GM23338 (cell line): ENCODE measurements at regions not wholly inside any gene's neighbourhood (a gene's known extent, or its start where the extent isn't known, plus 50 kb on each side); places are given as distances from the start of the nearest gene placed in this dataset.

Source experiments
- ATAC-seq: fragments of 200-7000 bp; cut with Tn5 transposase; 3 replicates; pipeline ENCODE4 v1.9.1; 2020
- DNase-seq: peaks from one replicate; pipeline ENCODE4 v3.0.0-alpha.2; 2015; ENCODE audit warnings: low spot score
- H2AFZ ChIP-seq: fragments of 200-600 bp; sonication (generic); 2 replicates; pipeline ENCODE4 v1.8.0; 2016; ENCODE audit warnings: antibody characterized with exemption, mild to moderate bottlenecking, moderate library complexity
- H3F3A ChIP-seq: fragments of 200-600 bp; sonication (generic); replicated peaks from 2 replicates; pipeline ENCODE4 v1.8.0; 2017; ENCODE audit warnings: antibody characterized with exemption, mixed run types, low read depth
- H3K27ac ChIP-seq: fragments of 200-600 bp; sonication (generic); 2 replicates; pipeline ENCODE4 v1.6.1; 2016; ENCODE audit warnings: low read depth
- H3K27me3 ChIP-seq: fragments of 200-600 bp; sonication (generic); 2 replicates; pipeline ENCODE4 v1.8.0; 2016; ENCODE audit warnings: mild to moderate bottlenecking, mixed run types, moderate library complexity; ENCODE audit not compliant: insufficient read depth
- H3K36me3 ChIP-seq: fragments of 200-600 bp; sonication (generic); 2 replicates; pipeline ENCODE4 v1.8.0; 2016; ENCODE audit warnings: mild to moderate bottlenecking; ENCODE audit not compliant: insufficient read depth
- H3K4me1 ChIP-seq: fragments of 200-600 bp; sonication (generic); 2 replicates; pipeline ENCODE4 v1.8.0; 2016; ENCODE audit warnings: mild to moderate bottlenecking, moderate library complexity; ENCODE audit not compliant: insufficient read depth
- H3K4me2 ChIP-seq: fragments of 200-600 bp; sonication (generic); 2 replicates; pipeline ENCODE4 v1.7.1; 2017; ENCODE audit warnings: mixed run types
- H3K4me3 ChIP-seq: fragments of 200-600 bp; sonication (generic); 2 replicates; pipeline ENCODE4 v1.6.1; 2016; ENCODE audit warnings: mixed run types
- H3K79me2 ChIP-seq: fragments of 200-600 bp; sonication (generic); replicated peaks from 2 replicates; pipeline ENCODE4 v1.8.0; 2017; ENCODE audit warnings: mild to moderate bottlenecking; ENCODE audit not compliant: insufficient read depth
- H3K9me2 ChIP-seq: fragments of 200-600 bp; sonication (generic); 2 replicates; pipeline ENCODE4 v1.8.0; 2017; ENCODE audit not compliant: insufficient read depth
- H4K20me1 ChIP-seq: fragments of 200-600 bp; sonication (generic); replicated peaks from 2 replicates; pipeline ENCODE4 v1.8.0; 2017; ENCODE audit warnings: mild to moderate bottlenecking; ENCODE audit not compliant: insufficient read depth
- H3K27ac Mint-ChIP-seq: 2 replicates; pipeline ENCODE4 v1.8.0; 2020; ENCODE audit warnings: inconsistent platforms, mild to moderate bottlenecking, moderate library complexity, mixed read lengths
- H3K27me3 Mint-ChIP-seq: 3 replicates; pipeline ENCODE4 v1.8.0; 2022; ENCODE audit warnings: low read depth, mild to moderate bottlenecking, moderate library complexity, mixed read lengths, inconsistent platforms; ENCODE audit not compliant: insufficient read depth, poor library complexity
- H3K36me3 Mint-ChIP-seq: 3 replicates; pipeline ENCODE4 v1.8.0; 2021; ENCODE audit warnings: low read depth, mild to moderate bottlenecking, inconsistent platforms, moderate library complexity, mixed read lengths
- H3K4me1 Mint-ChIP-seq: 3 replicates; pipeline ENCODE4 v1.8.0; 2020; ENCODE audit warnings: mild to moderate bottlenecking, inconsistent platforms, mixed read lengths
- H3K4me3 Mint-ChIP-seq: 3 replicates; pipeline ENCODE4 v1.8.0; 2021; ENCODE audit warnings: moderate library complexity, mild to moderate bottlenecking, inconsistent platforms, mixed read lengths
- H3K9me3 Mint-ChIP-seq: 3 replicates; pipeline ENCODE4 v1.8.0; 2020; ENCODE audit warnings: moderate library complexity, mild to moderate bottlenecking, inconsistent platforms, mixed read lengths
- CREB1 ChIP-seq: fragments of 250-450 bp; sonication (Bioruptor Pico); IDR thresholded peaks from 2 replicates; pipeline ENCODE4 v1.5.0; 2020; ENCODE audit warnings: low read depth, mild to moderate bottlenecking, moderate library complexity
- CTCF ChIP-seq, 2 experiments: fragments of 200-600 bp in 1 of 2; sonication (generic) in 1 of 2; conservative IDR thresholded peaks; 2 replicates each; pipeline versions ENCODE4 v1.5.1 to v1.6.1; 2016 to 2017; ENCODE audit warnings: antibody characterized with exemption in 2 of 2, low read depth in 2 of 2, mild to moderate bottlenecking in 2 of 2, moderate library complexity in 1 of 2
- ETS1 ChIP-seq: IDR thresholded peaks from 2 replicates; pipeline ENCODE4 v1.6.1; 2016; ENCODE audit warnings: antibody characterized with exemption
- EZH2 ChIP-seq: fragments of 200-600 bp; sonication (generic); IDR thresholded peaks from one replicate; pipeline ENCODE4 v1.8.0; 2017; ENCODE audit warnings: antibody characterized with exemption, mild to moderate bottlenecking, low read depth; ENCODE audit not compliant: unreplicated experiment
- EZH2phosphoT487 ChIP-seq: fragments of 200-600 bp; sonication (generic); IDR thresholded peaks from one replicate; pipeline ENCODE4 v1.8.1; 2018; ENCODE audit warnings: antibody characterized with exemption; ENCODE audit not compliant: unreplicated experiment
- JUNB ChIP-seq: IDR thresholded peaks from one replicate; pipeline ENCODE4 v1.6.1; 2016; ENCODE audit warnings: antibody characterized with exemption; ENCODE audit not compliant: unreplicated experiment
- NANOG ChIP-seq: IDR thresholded peaks from 2 replicates; pipeline ENCODE4 v1.6.1; 2016; ENCODE audit warnings: antibody characterized with exemption, borderline replicate concordance
- POLR2AphosphoS5 ChIP-seq: IDR thresholded peaks from 2 replicates; pipeline ENCODE4 v1.6.1; 2016; ENCODE audit warnings: antibody characterized with exemption, low read depth
- REST ChIP-seq: IDR thresholded peaks from one replicate; pipeline ENCODE4 v1.6.1; 2018; ENCODE audit warnings: antibody characterized with exemption; ENCODE audit not compliant: unreplicated experiment
- STAT1 ChIP-seq: IDR thresholded peaks from one replicate; pipeline ENCODE4 v1.6.1; 2016; ENCODE audit warnings: antibody characterized with exemption; ENCODE audit not compliant: unreplicated experiment
- ZNF114 ChIP-seq: fragments of 250-450 bp; sonication (Bioruptor Pico); IDR thresholded peaks from 2 replicates; pipeline ENCODE4 v1.5.0; 2020; ENCODE audit warnings: mild to moderate bottlenecking, moderate library complexity
- ZNF331 ChIP-seq: fragments of 250-450 bp; sonication (Bioruptor Pico); IDR thresholded peaks from 2 replicates; pipeline ENCODE4 v1.5.0; 2020; ENCODE audit warnings: low read depth, mild to moderate bottlenecking, moderate library complexity
- ZNF462 ChIP-seq: fragments of 250-450 bp; sonication (Bioruptor Pico); IDR thresholded peaks from 2 replicates; pipeline ENCODE4 v1.5.0; 2020; ENCODE audit warnings: mild to moderate bottlenecking, moderate library complexity

- Mint-ChIP-seq H3K9me3 (peaks cover 3% of the 10 kb centered on the region), H3K4me3 (no peak overlapping the region), H3K4me1 (no peaks in the 10 kb centered on the region), H3K27ac (no peak overlapping the region), H3K27me3 (peaks cover under 1% of the 10 kb centered on the region), H3K36me3 (peaks cover 6% of the 10 kb centered on the region)
- Histone ChIP-seq H3K4me3 (no peak overlapping the region), H4K20me1 (no peaks in the 10 kb centered on the region), H3K4me2 (no peak overlapping the region), H3K27ac (no peak overlapping the region), H3K36me3 (no peaks in the 10 kb centered on the region), H3K79me2 (no peaks in the 10 kb centered on the region), H2AFZ (peak overlapping the region; percentile 39; the same call in 1 of the 2 replicates), H3F3A (no peaks in the 10 kb centered on the region), H3K9me2 (peaks cover 11% of the 10 kb centered on the region), H3K27me3 (no peaks in the 10 kb centered on the region), H3K4me1 (no peaks in the 10 kb centered on the region)
- ATAC-seq (no peak), DNase-seq (no peak)
- no peak for TF ChIP-seq ZNF331 (CRISPR knock-in tag)
- TF ChIP-seq ZNF462 (CRISPR knock-in tag), result no peak
- no peak for TF ChIP-seq POLR2AphosphoS5
- TF ChIP-seq EZH2phosphoT487, result no peak
- TF ChIP-seq CTCF (conservative IDR thresholded peaks at IDR 0.05; ENCODE audit: low read depth in 2 of 2), result no peak
- no peak for TF ChIP-seq CREB1 (CRISPR knock-in tag)
- no peak for TF ChIP-seq NANOG
- no peak for TF ChIP-seq ZNF114
- TF ChIP-seq EZH2, result no peak
- no peak for TF ChIP-seq REST
- no peak for TF ChIP-seq STAT1
- no peak for TF ChIP-seq JUNB
- TF ChIP-seq ETS1, result no peak
Measured at GRCh38 chr1:81032374-81032773, 768.4 kb upstream of the ADGRL2 start.
